ENCODE measurements at regions not wholly inside any gene's neighbourhood (a gene's known extent, or its start where the extent isn't known, plus 50 kb on each side); places are given as distances from the start of the nearest gene placed in this dataset.

GRCh38 chr3:95521396-95521795 lies 1293.0 kb upstream of the EPHA6 start:
- TF ChIP-seq, protein P1, sequence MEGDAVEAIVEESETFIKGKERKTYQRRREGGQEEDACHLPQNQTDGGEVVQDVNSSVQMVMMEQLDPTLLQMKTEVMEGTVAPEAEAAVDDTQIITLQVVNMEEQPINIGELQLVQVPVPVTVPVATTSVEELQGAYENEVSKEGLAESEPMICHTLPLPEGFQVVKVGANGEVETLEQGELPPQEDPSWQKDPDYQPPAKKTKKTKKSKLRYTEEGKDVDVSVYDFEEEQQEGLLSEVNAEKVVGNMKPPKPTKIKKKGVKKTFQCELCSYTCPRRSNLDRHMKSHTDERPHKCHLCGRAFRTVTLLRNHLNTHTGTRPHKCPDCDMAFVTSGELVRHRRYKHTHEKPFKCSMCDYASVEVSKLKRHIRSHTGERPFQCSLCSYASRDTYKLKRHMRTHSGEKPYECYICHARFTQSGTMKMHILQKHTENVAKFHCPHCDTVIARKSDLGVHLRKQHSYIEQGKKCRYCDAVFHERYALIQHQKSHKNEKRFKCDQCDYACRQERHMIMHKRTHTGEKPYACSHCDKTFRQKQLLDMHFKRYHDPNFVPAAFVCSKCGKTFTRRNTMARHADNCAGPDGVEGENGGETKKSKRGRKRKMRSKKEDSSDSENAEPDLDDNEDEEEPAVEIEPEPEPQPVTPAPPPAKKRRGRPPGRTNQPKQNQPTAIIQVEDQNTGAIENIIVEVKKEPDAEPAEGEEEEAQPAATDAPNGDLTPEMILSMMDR (IDR thresholded peaks at IDR 0.05): no peak
- no peak for TF ChIP-seq POLR2A (IDR thresholded peaks at IDR 0.05)
- Histone ChIP-seq H3K27me3 (no peaks in the 10 kb centered on the region), H3K4me1 (no peaks in the 10 kb centered on the region), H3K27ac (no peak overlapping the region), H3K9me3 (no peaks in the 10 kb centered on the region), H3K4me3 (no peak overlapping the region), H3K36me3 (no peaks in the 10 kb centered on the region)
- WGBS, 2 donors: 40 to 57% methylated on average over 2 of the region's 2 CpGs
- no peak for DNase-seq
- intact Hi-C loops (cut with DNase I): no loop called here

GRCh38 chr3:95522449-95522848 lies 1291.9 kb upstream of the EPHA6 start:
- Histone ChIP-seq H3K36me3 (no peaks in the 10 kb centered on the region), H3K4me3 (no peak overlapping the region), H3K9me3 (no peaks in the 10 kb centered on the region), H3K27me3 (no peaks in the 10 kb centered on the region), H3K27ac (no peak overlapping the region), H3K4me1 (no peaks in the 10 kb centered on the region)
- no peak for DNase-seq
- TF ChIP-seq POLR2A (IDR thresholded peaks at IDR 0.05): no peak
- TF ChIP-seq, protein P1 (IDR thresholded peaks at IDR 0.05): no peak
- WGBS, 2 donors: 86 to 97% methylated on average over 2 of the region's 2 CpGs
- intact Hi-C loops (cut with DNase I): no loop called here

DNA sequence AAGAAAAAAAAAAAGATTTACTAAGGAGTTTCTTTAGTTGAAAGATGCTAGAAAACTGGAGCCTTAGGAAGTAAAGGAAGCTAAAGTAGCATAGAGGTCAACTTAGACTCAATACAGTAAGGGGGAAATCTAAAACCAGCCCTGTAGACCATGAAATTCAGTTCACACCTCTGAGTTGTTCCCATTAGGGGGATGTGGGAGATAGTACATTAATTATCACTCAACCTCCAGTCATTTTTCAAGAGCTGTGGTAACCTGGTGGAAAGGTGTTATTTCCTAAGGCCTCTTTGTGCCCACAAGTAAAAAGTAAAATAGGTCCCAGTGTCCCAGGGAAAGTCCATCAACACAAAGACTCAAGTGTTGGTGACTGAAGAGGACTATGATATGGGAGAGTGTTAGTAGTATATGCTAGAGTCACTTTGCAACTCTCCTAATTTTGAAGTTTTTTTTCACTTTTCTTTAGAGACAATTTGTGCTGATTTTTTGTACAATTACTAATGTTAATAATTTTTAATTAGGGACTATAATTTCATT lies 1274.4 kb upstream of the EPHA6 start:
- no peak for DNase-seq
- Histone ChIP-seq H3K4me1 (no peaks in the 10 kb centered on the region), H3K27ac (no peak overlapping the region), H3K4me3 (no peak overlapping the region), H3K9me3 (no peaks in the 10 kb centered on the region), H3K27me3 (no peaks in the 10 kb centered on the region), H3K36me3 (no peaks in the 10 kb centered on the region)
- TF ChIP-seq, protein P1 (IDR thresholded peaks at IDR 0.05): no peak
- TF ChIP-seq POLR2A (IDR thresholded peaks at IDR 0.05): no peak
- intact Hi-C loops (cut with DNase I): no loop called here

DNA sequence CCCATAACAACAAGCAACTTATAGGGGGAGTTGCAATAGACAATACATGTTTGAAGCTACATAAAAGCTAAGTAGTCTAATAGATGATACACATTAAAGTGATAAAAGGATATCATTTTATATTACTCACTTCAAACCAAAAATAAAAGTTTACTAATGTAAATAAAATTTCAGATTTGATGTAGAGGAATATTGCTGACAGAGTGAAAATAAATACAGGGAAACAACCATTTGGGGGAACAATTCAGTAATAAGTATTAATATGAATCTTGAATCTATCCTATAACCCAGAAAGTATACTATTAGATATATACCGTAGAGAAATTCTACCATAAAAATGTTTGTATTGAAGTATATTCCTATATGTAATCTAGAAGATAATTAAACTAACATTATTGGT lies 1248.9 kb upstream of the EPHA6 start:
- WGBS, 2 donors: 85 to 89% methylated on average over 1 of the region's 1 CpG
- intact Hi-C loops (cut with DNase I): no loop called here
- TF ChIP-seq, protein P1 (IDR thresholded peaks at IDR 0.05): no peak
- no peak for TF ChIP-seq POLR2A (IDR thresholded peaks at IDR 0.05)
- Histone ChIP-seq H3K4me1 (no peaks in the 10 kb centered on the region), H3K27me3 (no peaks in the 10 kb centered on the region), H3K36me3 (no peaks in the 10 kb centered on the region), H3K27ac (no peak overlapping the region), H3K9me3 (peaks cover 0 to 9% (median 0%) of the 10 kb centered on the region in 3 donors), H3K4me3 (no peak overlapping the region)
- no peak for DNase-seq

DNA sequence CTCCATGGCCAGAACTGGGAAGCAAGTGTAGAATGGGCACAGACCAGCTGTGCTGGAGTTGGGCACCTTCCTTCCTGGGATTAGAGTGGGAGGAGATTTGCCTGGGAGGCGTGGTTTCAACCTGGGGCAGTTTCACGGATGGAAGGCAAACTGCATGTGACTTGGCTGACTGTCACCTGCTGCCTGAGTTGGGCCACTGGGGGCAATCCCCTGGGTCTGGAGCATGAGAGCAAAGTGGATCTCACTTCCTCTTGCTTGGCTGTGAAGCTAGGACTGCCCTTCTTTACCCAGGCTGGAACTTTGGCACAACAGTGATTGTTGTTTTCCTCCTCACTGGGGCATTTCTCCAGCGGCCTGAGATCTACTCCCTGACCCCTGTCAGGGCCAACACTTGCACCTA lies 1247.0 kb upstream of the EPHA6 start:
- WGBS, 2 donors: 19 to 86% methylated on average over 1 to 3 of the region's 3 CpGs
- intact Hi-C loops (cut with DNase I): no loop called here
- no peak for TF ChIP-seq POLR2A (IDR thresholded peaks at IDR 0.05)
- TF ChIP-seq, protein P1 (IDR thresholded peaks at IDR 0.05): no peak
- no peak overlapping the region for H3K4me3 ChIP-seq
- no peak overlapping the region for H3K27ac ChIP-seq
- H3K27me3 ChIP-seq: no peaks in the 10 kb centered on the region
- H3K4me1 ChIP-seq: no peaks in the 10 kb centered on the region
- peaks cover 0 to 9% (median 0%) of the 10 kb centered on the region in 3 donors for H3K9me3 ChIP-seq
- no peaks in the 10 kb centered on the region for H3K36me3 ChIP-seq
- DNase-seq: no peak
